IMR-90 (cell line): ENCODE measurements at regions not wholly inside any gene's neighbourhood (a gene's known extent, or its start where the extent isn't known, plus 50 kb on each side); places are given as distances from the start of the nearest gene placed in this dataset.
A peak's percentile ranks its signal among the peaks of the same experiment; 100 is the strongest.

Experiments used
- ATAC-seq: fragments of 200-7000 bp; cut with Tn5 transposase; 2 replicates; pipeline ENCODE4 v1.9.1; 2020; ENCODE audit warnings: low read depth, mild to moderate bottlenecking, moderate library complexity
- BruUV-seq: library from RNA; stranded (reverse); fragments of 400-500 nt; replicated peaks from 2 replicates; lab custom pipeline; 2021; lab: Mats Ljungman, UMichigan
- CTCF ChIA-PET: fragments of 300-600 bp; formaldehyde crosslinking; extraction: SDS; loops from one replicate; lab custom pipeline; 2021; ENCODE audit warnings: antibody characterized with exemption; lab: Yijun Ruan, JAX
- POLR2A ChIA-PET: fragments of 300-600 bp; sonication (Branson Sonifier 250); formaldehyde crosslinking; loops from one replicate; lab custom pipeline; 2022; ENCODE audit warnings: antibody characterized with exemption; ENCODE audit not compliant: unreplicated experiment; lab: Charles Lee
- DNase-seq: peaks from one replicate; pipeline ENCODE4 v3.0.0; 2013
- H2AFZ ChIP-seq: replicated peaks from 2 replicates; pipeline ENCODE3; 2013; ENCODE audit warnings: low read length, mild to moderate bottlenecking; ENCODE audit not compliant: poor library complexity
- H2AK5ac ChIP-seq: 2 replicates; pipeline ENCODE4 v1.6.1; 2013; ENCODE audit warnings: low read depth, low read length, inconsistent platforms
- H2AK9ac ChIP-seq: replicated peaks from 2 replicates; pipeline ENCODE3; 2013; ENCODE audit warnings: mild to moderate bottlenecking, low read depth, low read length, moderate library complexity; ENCODE audit not compliant: poor library complexity
- H2BK120ac ChIP-seq: 2 replicates; pipeline ENCODE4 v1.6.1; 2013; ENCODE audit warnings: low read depth, low read length, inconsistent platforms
- H2BK15ac ChIP-seq: 3 replicates; pipeline ENCODE4 v1.6.1; 2013; ENCODE audit warnings: low read depth, low read length, inconsistent platforms
- H2BK20ac ChIP-seq: 2 replicates; pipeline ENCODE4 v1.6.1; 2013; ENCODE audit warnings: low read depth, mild to moderate bottlenecking, inconsistent platforms, low read length, moderate library complexity
- H2BK5ac ChIP-seq: 2 replicates; pipeline ENCODE4 v1.6.1; 2013; ENCODE audit warnings: mild to moderate bottlenecking, low read depth, low read length, inconsistent platforms; ENCODE audit not compliant: poor library complexity, severe bottlenecking
- H3K14ac ChIP-seq: replicated peaks from 2 replicates; pipeline ENCODE4 v1.6.1; 2013; ENCODE audit warnings: low read depth, low read length, inconsistent platforms
- H3K18ac ChIP-seq: 2 replicates; pipeline ENCODE4 v1.6.1; 2013; ENCODE audit warnings: low read depth, low read length, control low read depth
- H3K23ac ChIP-seq: 2 replicates; pipeline ENCODE4 v1.6.1; 2013; ENCODE audit warnings: low read depth, low read length, inconsistent platforms
- H3K27ac ChIP-seq: 2 replicates; pipeline ENCODE4 v1.5.1; 2013; ENCODE audit warnings: mild to moderate bottlenecking, control low read depth, low read length; ENCODE audit not compliant: insufficient read depth
- H3K27me3 ChIP-seq: 2 replicates; pipeline ENCODE4 v1.6.1; 2013; ENCODE audit warnings: low read length; ENCODE audit not compliant: control insufficient read depth, insufficient read depth
- H3K36me3 ChIP-seq: 2 replicates; pipeline ENCODE4 v1.6.1; 2013; ENCODE audit warnings: low read length, mixed read lengths; ENCODE audit not compliant: control insufficient read depth, insufficient read depth
- H3K4ac ChIP-seq: 2 replicates; pipeline ENCODE4 v1.6.1; 2013; ENCODE audit warnings: low read depth, low read length, inconsistent platforms
- H3K4me1 ChIP-seq: 2 replicates; pipeline ENCODE4 v1.6.1; 2013; ENCODE audit warnings: low read length, mixed read lengths; ENCODE audit not compliant: control insufficient read depth, insufficient read depth
- H3K4me2 ChIP-seq: 2 replicates; pipeline ENCODE4 v1.6.1; 2013; ENCODE audit warnings: low read depth, mild to moderate bottlenecking, control low read depth, low read length, moderate library complexity
- H3K4me3 ChIP-seq: 2 replicates; pipeline ENCODE4 v1.5.1; 2013; ENCODE audit warnings: low read depth, mild to moderate bottlenecking, control low read depth, low read length, moderate library complexity; ENCODE audit not compliant: insufficient read depth
- H3K56ac ChIP-seq: 2 replicates; pipeline ENCODE4 v1.6.1; 2013; ENCODE audit warnings: low read length, inconsistent platforms; ENCODE audit not compliant: insufficient read depth; ENCODE audit errors: extremely low read depth
- H3K79me1 ChIP-seq, 2 experiments: 2 replicates each; pipeline ENCODE4 v1.6.1; 2013; ENCODE audit warnings: low read length in 2 of 2, inconsistent platforms in 1 of 2, low read depth in 1 of 2
- H3K9ac ChIP-seq: 2 replicates; pipeline ENCODE4 v1.6.1; 2013; ENCODE audit warnings: low read depth, low read length, control low read depth
- H3K9me1 ChIP-seq: 2 replicates; pipeline ENCODE4 v1.6.1; 2013; ENCODE audit warnings: low read length, inconsistent platforms; ENCODE audit not compliant: insufficient read depth
- H3K9me3 ChIP-seq: 2 replicates; pipeline ENCODE4 v1.6.1; 2013; ENCODE audit warnings: low read length; ENCODE audit not compliant: control insufficient read depth, insufficient read depth
- H4K20me1 ChIP-seq: 2 replicates; pipeline ENCODE4 v1.6.1; 2013; ENCODE audit warnings: low read length, inconsistent platforms; ENCODE audit not compliant: insufficient read depth
- H4K5ac ChIP-seq: 2 replicates; pipeline ENCODE4 v1.6.1; 2013; ENCODE audit warnings: mild to moderate bottlenecking, low read depth, low read length, control low read depth
- H4K8ac ChIP-seq, 2 experiments: 2 replicates each; pipeline ENCODE4 v1.6.1; 2013; ENCODE audit warnings: low read depth in 2 of 2, low read length in 2 of 2, control low read depth in 1 of 2, inconsistent platforms in 1 of 2
- H4K91ac ChIP-seq: 2 replicates; pipeline ENCODE4 v1.6.1; 2013; ENCODE audit warnings: low read depth, low read length, inconsistent platforms; ENCODE audit not compliant: insufficient read depth
- CEBPB ChIP-seq: IDR thresholded peaks from 2 replicates; pipeline ENCODE4 v1.6.1; 2012; ENCODE audit warnings: low read depth, low read length, improper control_type of control experiment
- NFE2L2 ChIP-seq: fragments of 150-350 bp; IDR thresholded peaks from 2 replicates; pipeline ENCODE4 v1.6.1; 2016; ENCODE audit warnings: low read depth, mild to moderate bottlenecking, low read length
- RFX5 ChIP-seq: IDR thresholded peaks from 2 replicates; pipeline ENCODE4 v1.8.0; 2012; ENCODE audit warnings: low read depth, mild to moderate bottlenecking, low read length, moderate library complexity
- WGBS, 2 experiments: methylation state at CpG; one replicate each; pipeline versions ENCODE4 v1.1.5 to v1.1.7; 2013; ENCODE audit warnings: missing lambda C conversion rate in 2 of 2; ENCODE audit not compliant: insufficient read length in 1 of 2; ENCODE audit errors: extremely low coverage in 2 of 2; 5-methylcytosine and 5-hydroxymethylcytosine counted together
- dilution Hi-C: fragments of 300-500 bp; cut with HindIII; formaldehyde crosslinking; loops from one replicate; pipeline ENCODE4 v1.14.3; 2018; ENCODE audit warnings: low sequenced_read_pairs; ENCODE audit not compliant: unreplicated experiment
- in situ Hi-C: fragments of 300-500 bp; cut with MboI; formaldehyde crosslinking; loops from 3 replicates; pipeline ENCODE4 v1.14.3; 2019; ENCODE audit warnings: low sequenced_read_pairs, inconsistent platforms, mixed read lengths
- intact Hi-C: fragments of 100-400 bp; cut with micrococcal nuclease; formaldehyde crosslinking; loops from 2 replicates; pipeline ENCODE4 v1.10.0; 2022

GRCh38 chr7:124250297-124251034 lies 217.6 kb upstream of the TMEM229A start:
- Histone ChIP-seq H4K8ac (peak overlapping the region in 1 of 2 experiments; percentile 84; a peak in 1 of 4 replicates), H3K14ac (no peak overlapping the region), H3K4me2 (peak overlapping the region; percentile 70), H3K9me3 (peaks cover 2% of the 10 kb centered on the region; the same call in 1 of the 2 replicates), H3K4ac (peak overlapping the region; percentile 3; the same call in 1 of the 2 replicates), H2AK5ac (no peak overlapping the region), H4K5ac (peak overlapping the region; percentile 67; the same call in 1 of the 2 replicates), H3K4me1 (peaks cover 9% of the 10 kb centered on the region; the same call in 1 of the 2 replicates), H3K4me3 (no peak overlapping the region), H4K91ac (no peak overlapping the region), H2BK20ac (peak overlapping the region; percentile 95; the same call in 1 of the 2 replicates), H2BK5ac (peak overlapping the region; percentile 78), H3K27ac (peak overlapping the region; percentile 76; the same call in 1 of the 2 replicates), H3K79me1 (no peaks in the 10 kb centered on the region), H3K36me3 (no peaks in the 10 kb centered on the region), H4K20me1 (no peaks in the 10 kb centered on the region), H2AFZ (no peak overlapping the region), H3K56ac (no peak overlapping the region), H3K9ac (no peak overlapping the region), H3K27me3 (no peaks in the 10 kb centered on the region), H2BK120ac (peak overlapping the region; percentile 94), H3K9me1 (peaks cover 3% of the 10 kb centered on the region), H2AK9ac (no peak overlapping the region), H3K18ac (peak overlapping the region; percentile 61), H2BK15ac (no peak overlapping the region), H3K23ac (no peak overlapping the region)
- intact Hi-C loops: loop anchor here (2.0 kb wide), 1 partner anchor 512 kb away; no protein-coding TSS in a partner anchor
- ChIA-PET POLR2A (no interaction called here), CTCF (interaction anchor here (0.6 kb wide), 1 partner anchor 11 kb away, joined by 3 read pairs; no protein-coding TSS in a partner anchor)
- WGBS, 2 experiments: no CpG with 5 or more reads among the region's 5 CpGs
- ATAC-seq: peak; percentile 88
- in situ Hi-C loops: no loop called here
- dilution Hi-C loops: no loop called here
- peak; percentile 42 for DNase-seq
- TF ChIP-seq RFX5: no peak
- no peak for TF ChIP-seq NFE2L2
- TF ChIP-seq CEBPB: 0 out of 2 replicates have a peak, but pooled peaks have one; percentile 6
- no TSS peak for BruUV-seq
